Activated gamma-delta T cell (primary cell): ENCODE measurements at regions not wholly inside any gene's neighbourhood (a gene's known extent, or its start where the extent isn't known, plus 50 kb on each side); places are given as distances from the start of the nearest gene placed in this dataset.
"Not testable (repeated sequence)": the region's sequence is repeated elsewhere in the genome, so short reads cannot be mapped to it uniquely, and the experiment has no call there.

ENCODE experiments used
- DNase-seq: peaks from one replicate; lab custom pipeline; 2025; lab: John Stamatoyannopoulos, UW

- DNase-seq, result no peak
These were observed 227.5 kb downstream of the TEX36 start for GRCh38 chr10:125455431-125455830.

DNA sequence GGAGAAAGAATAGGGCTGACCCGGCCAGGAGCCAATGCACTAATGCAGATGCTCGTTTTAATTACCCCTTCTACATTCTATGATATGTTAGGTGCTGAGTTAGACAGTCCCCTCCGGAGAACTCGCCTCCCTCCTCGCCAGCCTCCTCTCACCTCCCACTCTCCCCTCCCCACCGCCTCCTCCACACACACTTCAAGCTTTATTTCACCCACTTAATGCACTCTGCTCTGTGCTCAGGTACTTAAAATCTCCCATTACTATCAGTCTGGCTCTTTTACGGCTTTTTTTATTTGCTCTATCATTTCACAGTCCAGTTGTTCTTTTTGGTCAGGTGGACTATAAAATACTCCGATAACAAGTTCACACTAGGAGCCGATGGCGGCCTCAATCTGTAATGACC is 231.6 kb downstream of the TEX36 start:
- DNase-seq, result no peak

GRCh38 chr10:125450218-125450617 is 232.7 kb downstream of the TEX36 start:
- no peak for DNase-seq

- DNase-seq, result no peak
These were observed 233.4 kb downstream of the TEX36 start for GRCh38 chr10:125449571-125449970.

DNA sequence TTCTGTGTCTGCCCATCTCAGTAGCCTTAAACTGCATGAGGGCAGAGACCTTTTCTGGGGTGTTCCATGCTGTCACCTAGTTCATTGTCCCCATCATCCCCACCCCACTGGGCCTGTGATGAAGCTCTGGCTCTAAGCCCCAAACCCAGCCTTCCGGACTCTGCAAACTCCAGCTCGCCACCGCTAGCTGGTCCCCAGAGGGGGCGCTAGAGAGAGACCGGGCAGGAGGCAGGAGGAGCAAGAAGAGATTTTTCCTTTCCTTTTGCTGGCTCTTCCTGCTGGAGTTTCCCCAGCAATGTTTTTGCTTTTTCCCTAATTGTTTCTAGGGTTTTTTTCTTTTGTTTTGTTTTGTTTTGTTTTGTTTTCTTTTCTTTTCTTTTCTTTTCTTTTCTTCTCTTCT is 234.4 kb downstream of the TEX36 start:
- no peak for DNase-seq

DNA sequence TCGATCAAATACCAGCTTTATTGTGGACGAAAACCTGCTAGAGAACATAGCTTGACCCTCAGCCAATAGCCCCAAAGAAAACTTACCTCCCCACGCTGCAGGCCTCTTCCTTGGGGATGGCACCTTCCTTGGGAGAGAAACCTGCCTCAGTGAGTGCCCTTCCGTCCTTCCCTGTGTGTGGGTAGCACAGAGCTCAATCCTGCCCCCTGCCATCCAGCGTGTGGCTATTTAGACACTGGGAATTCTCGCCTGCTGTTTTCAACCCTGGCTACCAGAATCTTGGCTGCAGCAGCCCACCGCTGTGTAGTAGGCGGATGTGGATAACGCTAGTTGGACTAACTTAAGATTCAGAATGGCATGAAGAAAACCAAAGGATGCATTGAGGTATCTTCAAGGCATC is 238.2 kb downstream of the TEX36 start:
- no peak for DNase-seq

GRCh38 chr10:125442856-125443540 is 240.0 kb downstream of the TEX36 start:
- no peak for DNase-seq

DNA sequence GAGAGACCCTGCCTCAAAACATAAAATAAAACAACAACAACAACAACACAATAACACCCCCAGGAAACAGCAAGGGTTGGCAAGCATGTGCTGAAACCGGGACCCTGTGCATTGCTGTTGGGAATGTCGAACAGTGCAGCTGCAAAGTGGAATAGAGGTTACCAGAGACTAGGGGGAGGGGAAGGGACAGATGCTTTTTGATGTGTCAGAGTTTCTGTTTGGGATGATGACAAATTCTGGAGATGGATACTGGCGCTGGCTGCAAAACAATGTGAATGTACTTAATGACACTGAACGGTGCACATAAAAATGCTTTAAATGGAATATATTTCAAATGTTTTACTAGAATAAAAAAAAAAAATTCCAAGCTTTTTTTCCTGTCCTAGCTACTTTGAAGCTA is 241.8 kb downstream of the TEX36 start:
- no peak for DNase-seq

DNA sequence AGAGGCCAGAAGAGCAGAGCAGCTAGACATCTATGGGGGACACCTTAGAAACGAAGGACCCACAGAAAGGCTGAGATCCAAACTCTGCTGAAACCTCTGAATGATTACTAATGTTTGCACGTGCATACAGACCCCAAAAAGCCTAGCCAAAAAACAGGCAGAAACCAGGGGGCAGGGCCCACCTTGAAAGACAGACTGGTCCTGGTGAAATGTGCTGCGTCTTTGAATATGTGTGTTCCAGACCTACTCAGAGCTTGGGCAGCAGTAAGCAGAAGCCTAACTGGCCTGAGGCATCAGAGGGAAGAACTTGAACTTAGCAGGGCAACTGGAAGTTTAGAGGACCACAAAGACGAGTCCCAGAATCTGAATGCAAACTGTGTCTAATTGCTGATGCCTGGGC is 251.8 kb downstream of the TEX36 start:
- DNase-seq, result no peak

- no peak for DNase-seq
These were observed 254.9 kb downstream of the TEX36 start for GRCh38 chr10:125428054-125428453.

DNA sequence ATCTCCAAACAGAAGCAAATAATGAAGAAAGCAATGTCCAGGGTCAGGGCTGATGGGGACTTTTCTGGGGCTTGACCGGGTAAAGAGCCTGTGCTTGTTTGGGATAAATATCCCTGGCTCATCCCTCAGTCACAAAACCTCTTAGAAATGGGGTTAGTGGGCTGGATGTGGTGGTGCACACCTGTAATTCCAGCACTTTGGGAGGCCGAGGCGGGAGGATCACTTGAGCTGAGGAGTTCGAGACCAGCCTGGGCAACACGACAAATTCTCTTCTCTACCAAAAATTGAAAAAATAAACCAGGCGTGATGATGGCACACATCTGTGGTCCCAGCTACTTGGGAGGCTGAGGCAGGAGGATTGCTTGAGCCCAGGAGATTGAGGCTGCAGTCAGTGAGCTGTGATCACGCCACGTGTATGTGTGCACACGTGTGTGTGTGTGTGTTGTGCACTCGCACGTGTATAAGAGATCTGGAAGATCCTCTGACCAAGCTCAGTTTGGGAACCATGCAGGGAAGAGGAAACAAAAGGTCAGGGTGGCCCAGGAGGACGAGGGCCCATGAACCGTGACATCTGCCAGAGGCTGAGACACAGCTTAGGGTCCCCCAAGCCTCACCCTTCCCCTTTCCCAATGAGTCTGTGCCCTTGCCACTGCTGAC is 258.6 kb downstream of the TEX36 start:
- DNase-seq, result no peak

- DNase-seq, result no peak
These were observed 259.4 kb downstream of the TEX36 start for GRCh38 chr10:125423569-125423968.

DNA sequence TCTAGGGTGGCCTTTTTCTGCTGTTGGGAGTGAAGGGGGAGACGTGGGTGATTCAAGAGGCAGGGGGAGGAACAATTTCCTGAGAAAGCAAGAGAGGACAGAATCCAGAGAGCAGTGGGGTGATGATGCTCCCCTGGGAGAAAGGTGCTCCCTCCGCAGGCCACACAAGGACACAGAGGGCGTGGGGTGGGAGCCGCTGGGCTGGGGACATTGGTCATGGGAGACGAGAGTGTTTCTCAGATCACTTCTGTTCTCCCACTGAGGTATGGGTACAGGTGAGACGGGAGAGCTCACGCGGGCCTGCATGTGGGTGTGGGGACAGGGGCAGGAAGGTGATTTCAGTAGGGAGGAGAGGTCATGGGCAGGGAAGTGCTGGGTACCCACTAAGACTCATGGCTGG is 259.5 kb upstream of the CTBP2 start:
- no peak for DNase-seq

GRCh38 chr10:125419146-125419545 is 258.8 kb upstream of the CTBP2 start:
- DNase-seq, result no peak

- no peak for DNase-seq
These were observed 257.2 kb upstream of the CTBP2 start for GRCh38 chr10:125417605-125418004.

- DNase-seq, result no peak
These were observed 255.6 kb upstream of the CTBP2 start for GRCh38 chr10:125415964-125416363.

GRCh38 chr10:125415006-125415633 is 254.8 kb upstream of the CTBP2 start:
- DNase-seq, result no peak

DNA sequence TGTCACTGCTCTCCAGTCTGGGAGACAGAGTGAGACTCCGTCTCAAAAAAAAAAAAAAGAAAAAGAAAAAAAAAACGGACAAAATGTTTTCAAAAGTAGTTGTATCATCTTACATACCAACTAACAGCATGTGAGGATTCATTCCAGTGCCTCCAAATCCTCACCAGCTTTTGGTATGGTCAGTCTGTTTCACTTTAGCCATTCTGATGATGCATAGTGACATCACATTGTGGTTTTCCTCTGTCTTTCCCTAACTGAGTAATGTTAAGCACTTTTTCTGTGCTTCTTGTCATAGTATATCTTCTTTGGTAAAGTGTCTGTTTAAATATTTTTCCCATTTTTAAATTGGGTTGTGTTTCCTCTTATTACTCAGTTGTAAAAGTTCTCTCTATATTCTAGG is 251.4 kb upstream of the CTBP2 start:
- DNase-seq, result no peak

- no peak for DNase-seq
These were observed 249.4 kb upstream of the CTBP2 start for GRCh38 chr10:125409756-125410155.

GRCh38 chr10:125407557-125407956 is 247.2 kb upstream of the CTBP2 start:
- no peak for DNase-seq

- no peak for DNase-seq
These were observed 246.7 kb upstream of the CTBP2 start for GRCh38 chr10:125407000-125407502.

DNA sequence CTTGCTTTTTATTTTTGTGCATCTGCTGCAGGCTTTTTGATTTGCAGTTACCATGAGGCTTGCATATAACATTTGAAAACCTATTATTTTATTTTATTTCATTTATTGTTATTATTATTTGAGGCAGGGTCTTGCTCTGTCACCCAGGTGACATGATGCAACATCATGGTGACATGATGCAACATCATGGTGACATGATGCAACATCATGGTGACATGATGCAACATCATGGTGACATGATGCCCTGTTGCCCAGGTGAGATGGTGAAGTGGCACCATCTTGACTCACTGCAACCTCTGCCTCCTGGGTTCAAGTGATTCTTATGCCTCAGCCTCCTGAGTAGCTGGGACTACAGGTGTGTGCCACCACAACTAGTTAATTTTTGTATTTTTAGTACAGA is 244.5 kb upstream of the CTBP2 start:
- DNase-seq, result not testable (repeated sequence)

GRCh38 chr10:125401462-125401861 is 241.1 kb upstream of the CTBP2 start:
- no peak for DNase-seq
